A673 (cell line): ENCODE measurements at regions not wholly inside any gene's neighbourhood (a gene's known extent, or its start where the extent isn't known, plus 50 kb on each side); places are given as distances from the start of the nearest gene placed in this dataset.

ENCODE experiments used
- BruUV-seq: library from RNA; stranded (reverse); fragments of 400-500 nt; replicated peaks from 2 replicates; lab custom pipeline; 2021; lab: Mats Ljungman, UMichigan
- CTCF ChIA-PET: fragments of 300-600 bp; sonication (Branson Sonifier 250); formaldehyde crosslinking; loops from one replicate; lab custom pipeline; 2022; ENCODE audit warnings: antibody characterized with exemption; lab: Charles Lee
- POLR2A ChIA-PET: fragments of 300-600 bp; sonication (Branson Sonifier 250); formaldehyde crosslinking; loops from one replicate; lab custom pipeline; 2022; ENCODE audit warnings: antibody characterized with exemption; ENCODE audit not compliant: low non-redundant PET; lab: Charles Lee
- DNase-seq: peaks from one replicate; pipeline ENCODE4 v3.0.0-alpha.2; 2015; ENCODE audit warnings: low spot score
- H3K27ac ChIP-seq: fragments of 200-600 bp; sonication (generic); 2 replicates; pipeline ENCODE4 v1.5.1; 2016; ENCODE audit warnings: mixed run types, low read depth, mild to moderate bottlenecking, mixed read lengths, antibody characterized with exemption, low read length; ENCODE audit not compliant: poor library complexity, severe bottlenecking
- H3K27me3 ChIP-seq: fragments of 200-600 bp; sonication (generic); replicated peaks from 2 replicates; pipeline ENCODE4 v1.6.1; 2017; ENCODE audit warnings: mixed run types, low read depth, mild to moderate bottlenecking, mixed read lengths, antibody characterized with exemption, low read length; ENCODE audit not compliant: insufficient read depth, poor library complexity
- H3K36me3 ChIP-seq: fragments of 200-600 bp; sonication (generic); 2 replicates; pipeline ENCODE4 v1.6.1; 2016; ENCODE audit warnings: mixed run types, mild to moderate bottlenecking, mixed read lengths, antibody characterized with exemption, low read length; ENCODE audit not compliant: insufficient read depth, poor library complexity, severe bottlenecking
- H3K4me1 ChIP-seq: fragments of 200-600 bp; sonication (generic); 2 replicates; pipeline ENCODE4 v1.6.1; 2017; ENCODE audit warnings: mixed run types, mild to moderate bottlenecking, mixed read lengths, antibody characterized with exemption, low read length; ENCODE audit not compliant: insufficient read depth, poor library complexity, severe bottlenecking
- H3K4me3 ChIP-seq: fragments of 200-600 bp; sonication (generic); 2 replicates; pipeline ENCODE4 v1.5.1; 2016; ENCODE audit warnings: low read depth, mixed run types, mild to moderate bottlenecking, mixed read lengths, low read length; ENCODE audit not compliant: poor library complexity, severe bottlenecking
- H3K9me3 ChIP-seq: fragments of 200-600 bp; sonication (generic); 2 replicates; pipeline ENCODE4 v1.6.1; 2016; ENCODE audit warnings: mixed run types, low read depth, mild to moderate bottlenecking, mixed read lengths, antibody characterized with exemption, low read length; ENCODE audit not compliant: poor library complexity, severe bottlenecking
- EZH2 ChIP-seq: fragments of 200-600 bp; sonication (generic); IDR thresholded peaks from 2 replicates; pipeline ENCODE4 v1.6.1; 2017; ENCODE audit warnings: borderline replicate concordance, low read depth, mild to moderate bottlenecking, mixed read lengths, antibody characterized with exemption, low read length; ENCODE audit not compliant: poor library complexity, severe bottlenecking
- intact Hi-C: fragments of 100-400 bp; cut with micrococcal nuclease; formaldehyde crosslinking; loops from one replicate; pipeline ENCODE4 v1.10.0; 2022; ENCODE audit not compliant: unreplicated experiment
- TF ChIP-seq, protein P1 (sequence below): fragments of 300-800, 200-600 bp; sonication (generic); conservative IDR thresholded peaks from 2 replicates; pipeline ENCODE4 v1.5.1; 2017; ENCODE audit warnings: low read depth, mild to moderate bottlenecking, antibody characterized with exemption, low read length, moderate library complexity, mixed read lengths

DNA sequence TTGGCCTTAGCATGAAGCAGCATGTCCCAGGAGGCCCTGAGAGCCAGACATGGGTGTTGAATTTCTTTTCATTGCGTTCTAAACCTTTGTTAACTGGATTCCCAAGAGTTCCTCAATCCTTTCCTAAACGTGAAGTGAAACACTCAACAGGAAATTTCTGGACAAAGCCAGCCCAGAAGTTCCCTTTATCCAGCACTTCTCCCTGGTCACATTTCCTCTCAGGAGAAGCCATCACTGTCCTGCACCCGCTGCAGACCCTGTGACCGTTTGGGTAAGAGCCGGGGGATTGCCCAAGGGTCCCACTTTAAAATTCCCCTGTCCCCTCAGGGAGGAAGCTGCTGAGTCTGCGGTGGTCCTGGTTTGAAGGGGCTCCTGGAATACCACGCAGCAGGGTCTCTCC, 88.0 kb upstream of the ZPBP start:
- CTCF ChIA-PET, result no interaction called here

DNA sequence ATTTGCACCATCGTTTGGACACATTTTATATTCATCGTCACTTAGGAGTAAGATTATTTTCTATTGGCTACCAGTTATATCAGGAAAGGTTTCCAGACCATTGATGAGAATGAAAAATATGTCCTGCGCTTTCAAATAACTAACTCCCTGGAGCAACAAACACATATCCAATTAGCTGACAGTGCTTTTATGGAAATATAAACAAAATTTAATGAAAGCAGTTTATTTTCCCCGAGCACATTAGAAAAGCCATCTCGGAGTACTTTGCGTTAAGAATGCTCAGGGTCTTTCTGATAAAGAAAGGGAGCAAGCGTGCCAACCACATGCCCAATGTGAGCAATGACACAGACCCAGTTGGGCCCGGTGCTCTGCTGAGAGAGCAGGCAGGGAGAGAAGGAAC, 85.1 kb upstream of the ZPBP start:
- H3K36me3 ChIP-seq, result no peaks in the 10 kb centered on the region
- H3K27me3 ChIP-seq, result peaks cover 9% of the 10 kb centered on the region
- no peak overlapping the region for H3K27ac ChIP-seq
- intact Hi-C loops, result no loop called here
- POLR2A ChIA-PET, result no interaction called here
- H3K4me1 ChIP-seq, result no peaks in the 10 kb centered on the region
- no peaks in the 10 kb centered on the region for H3K9me3 ChIP-seq
- TF ChIP-seq, protein P1, sequence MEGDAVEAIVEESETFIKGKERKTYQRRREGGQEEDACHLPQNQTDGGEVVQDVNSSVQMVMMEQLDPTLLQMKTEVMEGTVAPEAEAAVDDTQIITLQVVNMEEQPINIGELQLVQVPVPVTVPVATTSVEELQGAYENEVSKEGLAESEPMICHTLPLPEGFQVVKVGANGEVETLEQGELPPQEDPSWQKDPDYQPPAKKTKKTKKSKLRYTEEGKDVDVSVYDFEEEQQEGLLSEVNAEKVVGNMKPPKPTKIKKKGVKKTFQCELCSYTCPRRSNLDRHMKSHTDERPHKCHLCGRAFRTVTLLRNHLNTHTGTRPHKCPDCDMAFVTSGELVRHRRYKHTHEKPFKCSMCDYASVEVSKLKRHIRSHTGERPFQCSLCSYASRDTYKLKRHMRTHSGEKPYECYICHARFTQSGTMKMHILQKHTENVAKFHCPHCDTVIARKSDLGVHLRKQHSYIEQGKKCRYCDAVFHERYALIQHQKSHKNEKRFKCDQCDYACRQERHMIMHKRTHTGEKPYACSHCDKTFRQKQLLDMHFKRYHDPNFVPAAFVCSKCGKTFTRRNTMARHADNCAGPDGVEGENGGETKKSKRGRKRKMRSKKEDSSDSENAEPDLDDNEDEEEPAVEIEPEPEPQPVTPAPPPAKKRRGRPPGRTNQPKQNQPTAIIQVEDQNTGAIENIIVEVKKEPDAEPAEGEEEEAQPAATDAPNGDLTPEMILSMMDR, result no peak
- no peak for TF ChIP-seq EZH2
- CTCF ChIA-PET, result no interaction called here
- no peak for DNase-seq
- no peak overlapping the region for H3K4me3 ChIP-seq
- BruUV-seq, result no TSS peak

More for the DNA sequence above, 88.0 kb upstream of the ZPBP start:
- H3K4me3 ChIP-seq, result no peak overlapping the region
- TF ChIP-seq, protein P1, result no peak
- TF ChIP-seq EZH2, result no peak
- no peak overlapping the region for H3K27ac ChIP-seq
- no peaks in the 10 kb centered on the region for H3K36me3 ChIP-seq
- POLR2A ChIA-PET, result no interaction called here
- H3K9me3 ChIP-seq, result no peaks in the 10 kb centered on the region
- H3K27me3 ChIP-seq, result peaks cover 9% of the 10 kb centered on the region
- H3K4me1 ChIP-seq, result no peaks in the 10 kb centered on the region
- no peak for DNase-seq
- intact Hi-C loops, result no loop called here
- BruUV-seq, result no TSS peak

DNA sequence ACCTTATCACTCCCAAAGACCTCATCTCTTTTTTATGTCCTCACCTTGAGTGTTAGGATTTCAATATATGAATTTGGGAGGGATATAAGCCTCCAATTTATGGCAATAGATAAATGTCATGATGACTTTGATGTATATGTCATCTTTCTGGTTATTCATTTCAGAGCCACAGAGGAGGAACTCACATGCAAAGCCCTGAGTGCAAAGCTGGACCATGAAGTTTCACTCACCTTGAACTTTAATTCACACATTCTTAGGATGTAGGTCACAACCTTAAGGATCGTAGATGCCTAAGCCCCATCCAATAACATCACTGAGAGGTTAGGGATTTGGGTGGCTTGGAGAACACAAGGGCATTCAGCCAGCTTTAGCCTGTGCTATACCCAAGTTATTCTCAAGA, 81.9 kb upstream of the ZPBP start:
- intact Hi-C loops, result no loop called here
- TF ChIP-seq, protein P1, result no peak
- no peak for TF ChIP-seq EZH2

More for the DNA sequence above, 81.9 kb upstream of the ZPBP start:
- Histone ChIP-seq H3K36me3 (no peaks in the 10 kb centered on the region), H3K4me3 (no peak overlapping the region), H3K9me3 (no peaks in the 10 kb centered on the region), H3K27ac (no peak overlapping the region), H3K27me3 (peaks cover 17% of the 10 kb centered on the region), H3K4me1 (no peaks in the 10 kb centered on the region)
- POLR2A ChIA-PET, result no interaction called here
- no peak for DNase-seq
- CTCF ChIA-PET, result interaction anchor here (0.6 kb wide), 1 partner anchor 31 kb away, joined by 7 read pairs; no protein-coding TSS in a partner anchor
- no TSS peak for BruUV-seq
